ENCODE measurements at regions not wholly inside any gene's neighbourhood (a gene's known extent, or its start where the extent isn't known, plus 50 kb on each side); places are given as distances from the start of the nearest gene placed in this dataset.

- H3K9me3 ChIP-seq, result no peaks in the 10 kb centered on the region
- H3K4me3 ChIP-seq, result no peak overlapping the region
- H3K27me3 ChIP-seq, result no peaks in the 10 kb centered on the region
- intact Hi-C loops (cut with DNase I; ENCODE audit: low total_unique reads) (no loop called here), in situ Hi-C loops (cut with MboI; ENCODE audit: low pct_ligation_motif_present in 1 of 4, low pct_unique_long_range_greater_than_20kb in 1 of 4, low sequenced_read_pairs in 3 of 4) (loop anchor here in 1 of 4 donors (25.0 kb wide), 1 partner anchor 94 kb away; no protein-coding TSS in a partner anchor)
- no peaks in the 10 kb centered on the region for H3K36me3 ChIP-seq
- H3K4me1 ChIP-seq, result no peaks in the 10 kb centered on the region
- no peak for DNase-seq
- 29 to 38% methylated on average over 1 to 2 of the region's 2 CpGs for WGBS, 2 donors (ENCODE audit: low coverage in 1 of 2)
- TF ChIP-seq POLR2A (IDR thresholded peaks at IDR 0.05), result no peak
- no peak for TF ChIP-seq EP300 (IDR thresholded peaks at IDR 0.05; ENCODE audit: low read depth)
- TF ChIP-seq, protein P1, sequence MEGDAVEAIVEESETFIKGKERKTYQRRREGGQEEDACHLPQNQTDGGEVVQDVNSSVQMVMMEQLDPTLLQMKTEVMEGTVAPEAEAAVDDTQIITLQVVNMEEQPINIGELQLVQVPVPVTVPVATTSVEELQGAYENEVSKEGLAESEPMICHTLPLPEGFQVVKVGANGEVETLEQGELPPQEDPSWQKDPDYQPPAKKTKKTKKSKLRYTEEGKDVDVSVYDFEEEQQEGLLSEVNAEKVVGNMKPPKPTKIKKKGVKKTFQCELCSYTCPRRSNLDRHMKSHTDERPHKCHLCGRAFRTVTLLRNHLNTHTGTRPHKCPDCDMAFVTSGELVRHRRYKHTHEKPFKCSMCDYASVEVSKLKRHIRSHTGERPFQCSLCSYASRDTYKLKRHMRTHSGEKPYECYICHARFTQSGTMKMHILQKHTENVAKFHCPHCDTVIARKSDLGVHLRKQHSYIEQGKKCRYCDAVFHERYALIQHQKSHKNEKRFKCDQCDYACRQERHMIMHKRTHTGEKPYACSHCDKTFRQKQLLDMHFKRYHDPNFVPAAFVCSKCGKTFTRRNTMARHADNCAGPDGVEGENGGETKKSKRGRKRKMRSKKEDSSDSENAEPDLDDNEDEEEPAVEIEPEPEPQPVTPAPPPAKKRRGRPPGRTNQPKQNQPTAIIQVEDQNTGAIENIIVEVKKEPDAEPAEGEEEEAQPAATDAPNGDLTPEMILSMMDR (IDR thresholded peaks at IDR 0.05), result no peak
- no peak for TF ChIP-seq POLR2AphosphoS5 (IDR thresholded peaks at IDR 0.05)
- no peak overlapping the region for H3K27ac ChIP-seq
These were observed 690.8 kb upstream of the CELF4 start for GRCh38 chr18:38256366-38256765.

DNA sequence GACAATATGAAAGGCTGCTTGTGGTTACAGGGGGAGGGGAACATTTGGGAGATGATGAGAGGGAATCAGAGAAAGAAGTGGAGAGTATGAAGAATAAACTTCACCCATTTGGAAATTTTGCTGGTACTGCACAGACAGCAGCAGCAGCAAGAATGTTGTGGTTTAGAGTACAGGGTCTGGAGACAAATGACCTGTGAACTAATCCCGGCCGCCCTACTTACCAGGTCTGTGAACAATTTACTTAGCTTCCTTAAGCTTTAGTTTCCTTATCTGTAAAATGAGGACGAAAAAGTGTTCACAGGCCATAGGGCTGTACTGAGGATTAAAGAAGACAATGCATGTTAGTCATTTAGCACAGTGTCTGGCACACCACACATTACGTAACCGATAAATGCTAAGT lies 685.4 kb upstream of the CELF4 start:
- 76 to 81% methylated on average over 3 to 5 of the region's 5 CpGs for WGBS, 2 donors (ENCODE audit: low coverage in 1 of 2)
- intact Hi-C loops (cut with DNase I; ENCODE audit: low total_unique reads), result no loop called here

GRCh38 chr18:38244480-38244879 lies 678.9 kb upstream of the CELF4 start:
- no peak overlapping the region for H3K4me3 ChIP-seq
- H3K36me3 ChIP-seq, result no peaks in the 10 kb centered on the region
- intact Hi-C loops (cut with DNase I; ENCODE audit: low total_unique reads) (no loop called here), in situ Hi-C loops (cut with MboI; ENCODE audit: low pct_ligation_motif_present in 1 of 4, low pct_unique_long_range_greater_than_20kb in 1 of 4, low sequenced_read_pairs in 3 of 4) (loop anchor here in 1 of 4 donors (25.0 kb wide), 1 partner anchor 107 kb away; no protein-coding TSS in a partner anchor)
- H3K4me1 ChIP-seq, result no peaks in the 10 kb centered on the region
- no peak for DNase-seq
- WGBS, 2 donors (ENCODE audit: low coverage in 1 of 2), result 81 to 100% methylated on average over 1 to 3 of the region's 3 CpGs
- no peaks in the 10 kb centered on the region for H3K9me3 ChIP-seq
- H3K27me3 ChIP-seq, result no peaks in the 10 kb centered on the region
- no peak overlapping the region for H3K27ac ChIP-seq
- TF ChIP-seq EP300 (IDR thresholded peaks at IDR 0.05; ENCODE audit: low read depth) (no peak), POLR2AphosphoS5 (IDR thresholded peaks at IDR 0.05) (no peak), POLR2A (IDR thresholded peaks at IDR 0.05) (no peak)
- TF ChIP-seq, protein P1 (IDR thresholded peaks at IDR 0.05), result no peak

More for the DNA sequence above, 685.4 kb upstream of the CELF4 start:
- TF ChIP-seq POLR2AphosphoS5 (IDR thresholded peaks at IDR 0.05) (no peak), EP300 (IDR thresholded peaks at IDR 0.05; ENCODE audit: low read depth) (no peak), POLR2A (IDR thresholded peaks at IDR 0.05) (no peak)
- TF ChIP-seq, protein P1 (IDR thresholded peaks at IDR 0.05), result no peak
- Histone ChIP-seq H3K27ac (no peak overlapping the region), H3K36me3 (no peaks in the 10 kb centered on the region), H3K9me3 (no peaks in the 10 kb centered on the region), H3K4me1 (no peaks in the 10 kb centered on the region), H3K4me3 (no peak overlapping the region), H3K27me3 (no peaks in the 10 kb centered on the region)
- DNase-seq, result no peak
- in situ Hi-C loops (cut with MboI; ENCODE audit: low pct_ligation_motif_present in 1 of 4, low pct_unique_long_range_greater_than_20kb in 1 of 4, low sequenced_read_pairs in 3 of 4), result loop anchor here in 1 of 4 donors (25.0 kb wide), 1 partner anchor 89 kb away; no protein-coding TSS in a partner anchor

DNA sequence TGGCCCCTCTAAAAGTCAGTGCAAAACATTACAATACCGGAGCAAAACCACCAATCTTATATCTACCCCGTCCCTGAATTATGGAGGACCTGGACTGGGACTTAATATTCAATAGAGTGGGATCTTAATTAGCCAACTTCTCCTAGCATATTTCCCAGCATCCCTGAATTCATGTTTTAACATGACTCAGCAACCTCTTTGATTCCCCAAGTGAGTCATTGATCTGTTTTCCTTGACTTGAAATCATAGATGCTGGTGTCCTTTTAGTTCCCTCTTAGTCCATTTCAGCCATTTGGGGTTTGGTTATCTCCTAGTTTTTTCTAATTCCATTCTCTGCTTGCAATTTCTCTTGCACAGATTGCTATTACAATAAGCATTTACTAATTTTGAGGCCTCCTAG lies 677.7 kb upstream of the CELF4 start:
- no peak for DNase-seq
- no peak overlapping the region for H3K27ac ChIP-seq
- TF ChIP-seq EP300 (IDR thresholded peaks at IDR 0.05; ENCODE audit: low read depth), result no peak
- no peak for TF ChIP-seq POLR2AphosphoS5 (IDR thresholded peaks at IDR 0.05)
- TF ChIP-seq, protein P1 (IDR thresholded peaks at IDR 0.05), result no peak
- no peak for TF ChIP-seq POLR2A (IDR thresholded peaks at IDR 0.05)
- no peaks in the 10 kb centered on the region for H3K36me3 ChIP-seq
- H3K4me3 ChIP-seq, result no peak overlapping the region
- no peaks in the 10 kb centered on the region for H3K4me1 ChIP-seq
- no peaks in the 10 kb centered on the region for H3K27me3 ChIP-seq
- in situ Hi-C loops (cut with MboI; ENCODE audit: low pct_ligation_motif_present in 1 of 4, low pct_unique_long_range_greater_than_20kb in 1 of 4, low sequenced_read_pairs in 3 of 4) (loop anchor here in 1 of 4 donors (25.0 kb wide), 1 partner anchor 106 kb away; no protein-coding TSS in a partner anchor), intact Hi-C loops (cut with DNase I; ENCODE audit: low total_unique reads) (no loop called here)
- H3K9me3 ChIP-seq, result no peaks in the 10 kb centered on the region
- WGBS, 2 donors (ENCODE audit: low coverage in 1 of 2), result 63 to 84% methylated on average over 2 of the region's 2 CpGs
